Mucosa of descending colon (tissue), 3 donors: ENCODE measurements at regions not wholly inside any gene's neighbourhood (a gene's known extent, or its start where the extent isn't known, plus 50 kb on each side); places are given as distances from the start of the nearest gene placed in this dataset.

Source experiments
- ATAC-seq: fragments of 200-7000 bp; cut with Tn5 transposase; one replicate; pipeline ENCODE4 v1.9.1; 2020; ENCODE audit warnings: mild to moderate bottlenecking, moderate library complexity
- DNase-seq, 3 donors: peaks; one replicate each; pipeline ENCODE4 v3.0.0-alpha.2; 2020
- H3K36me3 ChIP-seq: fragments of 200-600 bp; one replicate; pipeline ENCODE4 v1.8.0; 2021; ENCODE audit warnings: low read depth, mild to moderate bottlenecking
- H3K4me1 ChIP-seq: fragments of 200-600 bp; one replicate; pipeline ENCODE4 v1.8.0; 2021; ENCODE audit warnings: low read depth, mild to moderate bottlenecking
- H3K4me3 ChIP-seq: fragments of 200-600 bp; one replicate; pipeline ENCODE4 v1.8.0; 2021; ENCODE audit warnings: mild to moderate bottlenecking
- H3K9me3 ChIP-seq: fragments of 200-600 bp; one replicate; pipeline ENCODE4 v1.8.0; 2021; ENCODE audit warnings: mild to moderate bottlenecking
- CTCF ChIP-seq: fragments of 200-600 bp; IDR thresholded peaks from one replicate; pipeline ENCODE4 v1.8.0; 2022; ENCODE audit warnings: antibody characterized with exemption, mild to moderate bottlenecking
- intact Hi-C, 2 donors: fragments of 100-400 bp; cut with DNase I in 1 of 2; cut with micrococcal nuclease in 1 of 2; formaldehyde crosslinking; loops; one replicate each; pipeline versions ENCODE4 v1.11.0 to v1.11.1; 2022; cut with DNase I, micrococcal nuclease
- donor health status: DM: no; HTN: no; CAD: no; lungs with moderate emphysema.
- donor health status: DM: no; HTN: no; CAD: no.
- donor health status: DM: no; HTN: yes; CAD: no.

GRCh38 chr12:127343940-127344339 is 923.0 kb upstream of the TMEM132C start:
- Histone ChIP-seq H3K36me3 (no peaks in the 10 kb centered on the region), H3K9me3 (peaks cover 5% of the 10 kb centered on the region), H3K4me1 (no peaks in the 10 kb centered on the region), H3K4me3 (no peak overlapping the region)
- ATAC-seq (no peak), DNase-seq (no peak)
- TF ChIP-seq CTCF, result no peak
- intact Hi-C loops, result no loop called here

- no peak overlapping the region for H3K4me3 ChIP-seq
- TF ChIP-seq CTCF, result no peak
- ATAC-seq, result no peak
- H3K4me1 ChIP-seq, result no peaks in the 10 kb centered on the region
- no peak for DNase-seq
- no peaks in the 10 kb centered on the region for H3K36me3 ChIP-seq
- intact Hi-C loops, result no loop called here
- peaks cover 4% of the 10 kb centered on the region for H3K9me3 ChIP-seq
Measured at GRCh38 chr12:127351481-127352010, 915.4 kb upstream of the TMEM132C start.

GRCh38 chr12:127355061-127355841 is 911.7 kb upstream of the TMEM132C start:
- no peaks in the 10 kb centered on the region for H3K4me1 ChIP-seq
- no peak for ATAC-seq
- H3K4me3 ChIP-seq, result no peak overlapping the region
- H3K36me3 ChIP-seq, result no peaks in the 10 kb centered on the region
- H3K9me3 ChIP-seq, result no peaks in the 10 kb centered on the region
- TF ChIP-seq CTCF, result no peak
- intact Hi-C loops, result no loop called here
- no peak for DNase-seq

GRCh38 chr12:127358888-127359287 is 908.1 kb upstream of the TMEM132C start:
- no peak for TF ChIP-seq CTCF
- intact Hi-C loops, result no loop called here
- H3K9me3 ChIP-seq, result no peaks in the 10 kb centered on the region
- no peak for ATAC-seq
- DNase-seq, result no peak
- no peaks in the 10 kb centered on the region for H3K36me3 ChIP-seq
- H3K4me3 ChIP-seq, result no peak overlapping the region
- H3K4me1 ChIP-seq, result no peaks in the 10 kb centered on the region

GRCh38 chr12:127360580-127360979 is 906.4 kb upstream of the TMEM132C start:
- ATAC-seq, result no peak
- TF ChIP-seq CTCF, result no peak
- DNase-seq, result no peak
- intact Hi-C loops, result no loop called here
- Histone ChIP-seq H3K4me1 (no peaks in the 10 kb centered on the region), H3K36me3 (no peaks in the 10 kb centered on the region), H3K4me3 (no peak overlapping the region), H3K9me3 (no peaks in the 10 kb centered on the region)
